Esophagus mucosa (tissue), 1 donor: ENCODE measurements at regions not wholly inside any gene's neighbourhood (a gene's known extent, or its start where the extent isn't known, plus 50 kb on each side); places are given as distances from the start of the nearest gene placed in this dataset.
"Not testable (repeated sequence)": the region's sequence is repeated elsewhere in the genome, so short reads cannot be mapped to it uniquely, and the experiment has no call there.

Source experiments
- ATAC-seq: fragments of 200-7000 bp; cut with Tn5 transposase; one replicate; pipeline ENCODE4 v1.9.1; 2020
- donor health status: DM: yes; HTN: yes; CAD: no.

GRCh38 chr20:12698817-12699216 is 310.0 kb upstream of the SPTLC3 start:
- ATAC-seq: no peak

GRCh38 chr20:12699374-12700228 is 309.2 kb upstream of the SPTLC3 start:
- no peak for ATAC-seq

- ATAC-seq: no peak
These were observed 308.1 kb upstream of the SPTLC3 start for GRCh38 chr20:12700701-12701100.

GRCh38 chr20:12702312-12702711 is 306.5 kb upstream of the SPTLC3 start:
- ATAC-seq: no peak

- ATAC-seq: no peak
These were observed 293.4 kb upstream of the SPTLC3 start for GRCh38 chr20:12715371-12715770.

- no peak for ATAC-seq
These were observed 292.6 kb upstream of the SPTLC3 start for GRCh38 chr20:12715991-12716680.

- ATAC-seq: no peak
These were observed 291.7 kb upstream of the SPTLC3 start for GRCh38 chr20:12717061-12717460.

- no peak for ATAC-seq
These were observed 290.2 kb upstream of the SPTLC3 start for GRCh38 chr20:12718619-12719018.

GRCh38 chr20:12721636-12722035 is 287.1 kb upstream of the SPTLC3 start:
- no peak for ATAC-seq

GRCh38 chr20:12722091-12722490 is 286.7 kb upstream of the SPTLC3 start:
- no peak for ATAC-seq

- ATAC-seq: no peak
These were observed 285.0 kb upstream of the SPTLC3 start for GRCh38 chr20:12723811-12724210.

- no peak for ATAC-seq
These were observed 280.0 kb upstream of the SPTLC3 start for GRCh38 chr20:12728782-12729181.

- ATAC-seq: no peak
These were observed 279.4 kb upstream of the SPTLC3 start for GRCh38 chr20:12729326-12729725.

GRCh38 chr20:12733811-12734210 is 275.0 kb upstream of the SPTLC3 start:
- no peak for ATAC-seq

- no peak for ATAC-seq
These were observed 271.3 kb upstream of the SPTLC3 start for GRCh38 chr20:12737497-12737896.

GRCh38 chr20:12737900-12738299 is 270.9 kb upstream of the SPTLC3 start:
- no peak for ATAC-seq

GRCh38 chr20:12740647-12741046 is 268.1 kb upstream of the SPTLC3 start:
- no peak for ATAC-seq

GRCh38 chr20:12744037-12744436 is 264.7 kb upstream of the SPTLC3 start:
- no peak for ATAC-seq

- no peak for ATAC-seq
These were observed 260.3 kb upstream of the SPTLC3 start for GRCh38 chr20:12748359-12748994.

- ATAC-seq: no peak
These were observed 258.6 kb upstream of the SPTLC3 start for GRCh38 chr20:12750221-12750620.

GRCh38 chr20:12752900-12753693 is 255.7 kb upstream of the SPTLC3 start:
- not testable (repeated sequence) for ATAC-seq

- not testable (repeated sequence) for ATAC-seq
These were observed 255.0 kb upstream of the SPTLC3 start for GRCh38 chr20:12753742-12754141.

- not testable (repeated sequence) for ATAC-seq
These were observed 249.3 kb upstream of the SPTLC3 start for GRCh38 chr20:12759493-12759892.
